ENCODE measurements at regions not wholly inside any gene's neighbourhood (a gene's known extent, or its start where the extent isn't known, plus 50 kb on each side); places are given as distances from the start of the nearest gene placed in this dataset.

DNA sequence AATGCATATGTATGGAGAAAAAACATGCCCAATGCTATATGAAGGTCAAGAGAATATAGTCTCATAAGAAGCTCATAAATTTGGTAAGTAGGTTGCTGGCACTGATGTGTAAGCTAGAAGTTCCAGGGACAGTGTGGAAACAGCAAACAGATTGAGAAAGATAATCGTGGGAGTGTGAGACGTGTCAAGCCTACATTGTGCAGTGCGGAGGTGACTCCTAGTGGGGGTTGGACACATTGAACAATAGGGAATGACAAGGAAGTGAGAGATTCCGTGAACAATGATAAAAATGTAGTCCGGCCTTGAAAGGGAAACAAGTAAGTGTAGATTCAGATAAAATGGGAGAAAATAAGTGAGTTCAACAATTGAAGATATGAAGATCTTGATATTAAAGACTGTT is 788.4 kb upstream of the PRMT6 start:
- TF ChIP-seq, protein P1, sequence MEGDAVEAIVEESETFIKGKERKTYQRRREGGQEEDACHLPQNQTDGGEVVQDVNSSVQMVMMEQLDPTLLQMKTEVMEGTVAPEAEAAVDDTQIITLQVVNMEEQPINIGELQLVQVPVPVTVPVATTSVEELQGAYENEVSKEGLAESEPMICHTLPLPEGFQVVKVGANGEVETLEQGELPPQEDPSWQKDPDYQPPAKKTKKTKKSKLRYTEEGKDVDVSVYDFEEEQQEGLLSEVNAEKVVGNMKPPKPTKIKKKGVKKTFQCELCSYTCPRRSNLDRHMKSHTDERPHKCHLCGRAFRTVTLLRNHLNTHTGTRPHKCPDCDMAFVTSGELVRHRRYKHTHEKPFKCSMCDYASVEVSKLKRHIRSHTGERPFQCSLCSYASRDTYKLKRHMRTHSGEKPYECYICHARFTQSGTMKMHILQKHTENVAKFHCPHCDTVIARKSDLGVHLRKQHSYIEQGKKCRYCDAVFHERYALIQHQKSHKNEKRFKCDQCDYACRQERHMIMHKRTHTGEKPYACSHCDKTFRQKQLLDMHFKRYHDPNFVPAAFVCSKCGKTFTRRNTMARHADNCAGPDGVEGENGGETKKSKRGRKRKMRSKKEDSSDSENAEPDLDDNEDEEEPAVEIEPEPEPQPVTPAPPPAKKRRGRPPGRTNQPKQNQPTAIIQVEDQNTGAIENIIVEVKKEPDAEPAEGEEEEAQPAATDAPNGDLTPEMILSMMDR (IDR thresholded peaks at IDR 0.05; ENCODE audit: borderline replicate concordance, extremely low read depth, low read length, poor library complexity, severe bottlenecking): peak; percentile 42
- TF ChIP-seq EZH2 (IDR thresholded peaks at IDR 0.05; ENCODE audit: borderline replicate concordance, low read depth, low read length, severe bottlenecking): no peak
